GM21367 (cell line): ENCODE measurements at regions not wholly inside any gene's neighbourhood (a gene's known extent, or its start where the extent isn't known, plus 50 kb on each side); places are given as distances from the start of the nearest gene placed in this dataset.

Experiments used
- ATAC-seq: cut with Tn5 transposase; IDR thresholded peaks from one replicate; pipeline ENCODE4 v1.9.1; 2021; ENCODE audit not compliant: unreplicated experiment

- ATAC-seq, result no peak
These were observed 276.8 kb downstream of the BRD1 start for GRCh38 chr22:49550766-49551362.

- no peak for ATAC-seq
These were observed 277.6 kb downstream of the BRD1 start for GRCh38 chr22:49550141-49550430.

- no peak for ATAC-seq
These were observed 278.2 kb downstream of the BRD1 start for GRCh38 chr22:49549256-49550140.

GRCh38 chr22:49548356-49549202 is 279.1 kb downstream of the BRD1 start:
- ATAC-seq, result no peak

GRCh38 chr22:49547751-49548239 is 279.9 kb downstream of the BRD1 start:
- no peak for ATAC-seq

GRCh38 chr22:49546811-49547585 is 280.7 kb downstream of the BRD1 start:
- ATAC-seq, result no peak

- no peak for ATAC-seq
These were observed 282.1 kb downstream of the BRD1 start for GRCh38 chr22:49545606-49546005.

GRCh38 chr22:49544286-49544685 is 283.4 kb downstream of the BRD1 start:
- no peak for ATAC-seq

- no peak for ATAC-seq
These were observed 283.8 kb downstream of the BRD1 start for GRCh38 chr22:49543876-49544275.

GRCh38 chr22:49541693-49542230 is 285.9 kb downstream of the BRD1 start:
- ATAC-seq, result no peak

GRCh38 chr22:49540913-49541692 is 286.6 kb downstream of the BRD1 start:
- ATAC-seq, result no peak

GRCh38 chr22:49540084-49540912 is 287.4 kb downstream of the BRD1 start:
- no peak for ATAC-seq

GRCh38 chr22:49538006-49538405 is 289.7 kb downstream of the BRD1 start:
- no peak for ATAC-seq

- no peak for ATAC-seq
These were observed 291.0 kb downstream of the BRD1 start for GRCh38 chr22:49536571-49537131.

- no peak for ATAC-seq
These were observed 292.0 kb downstream of the BRD1 start for GRCh38 chr22:49535527-49536125.

GRCh38 chr22:49535126-49535525 is 292.5 kb downstream of the BRD1 start:
- no peak for ATAC-seq

GRCh38 chr22:49534386-49534785 is 293.3 kb downstream of the BRD1 start:
- no peak for ATAC-seq

- no peak for ATAC-seq
These were observed 293.8 kb downstream of the BRD1 start for GRCh38 chr22:49533886-49534285.
